IPS DF 6.9 (cell line): ENCODE measurements at regions not wholly inside any gene's neighbourhood (a gene's known extent, or its start where the extent isn't known, plus 50 kb on each side); places are given as distances from the start of the nearest gene placed in this dataset.

Source experiments
- DNase-seq: peaks from one replicate; pipeline ENCODE4 v3.0.0-alpha.2; 2013; ENCODE audit warnings: low read depth, low spot score
- H3K27ac ChIP-seq: one replicate; pipeline ENCODE4 v1.5.1; 2013; ENCODE audit warnings: low read length, control low read depth
- H3K27me3 ChIP-seq: 2 replicates; pipeline ENCODE4 v1.6.1; 2013; ENCODE audit warnings: mild to moderate bottlenecking, low read length; ENCODE audit not compliant: control insufficient read depth, insufficient read depth
- H3K36me3 ChIP-seq: 2 replicates; pipeline ENCODE4 v1.6.1; 2013; ENCODE audit warnings: low read length; ENCODE audit not compliant: control insufficient read depth, insufficient read depth
- H3K4me1 ChIP-seq: 2 replicates; pipeline ENCODE4 v1.6.1; 2013; ENCODE audit warnings: low read length; ENCODE audit not compliant: control insufficient read depth, insufficient read depth
- H3K4me3 ChIP-seq: 2 replicates; pipeline ENCODE4 v1.5.1; 2013; ENCODE audit warnings: mild to moderate bottlenecking, low read length
- H3K9me3 ChIP-seq: 2 replicates; pipeline ENCODE4 v1.6.1; 2013; ENCODE audit warnings: low read length, inconsistent platforms; ENCODE audit not compliant: control insufficient read depth, insufficient read depth
- WGBS: extraction: QIAGEN DNeasy Blood & Tissue Kit; methylation state at CpG from one replicate; pipeline ENCODE4 v1.1.7; 2013; ENCODE audit warnings: mixed read lengths, missing lambda C conversion rate; ENCODE audit not compliant: insufficient read length, insufficient coverage; 5-methylcytosine and 5-hydroxymethylcytosine counted together

GRCh38 chr5:60517094-60517694 lies 182.8 kb downstream of the DEPDC1B start:
- H3K27ac ChIP-seq: no peak overlapping the region
- H3K36me3 ChIP-seq: no peaks in the 10 kb centered on the region
- no peak overlapping the region for H3K4me3 ChIP-seq
- no peaks in the 10 kb centered on the region for H3K4me1 ChIP-seq
- DNase-seq: no peak
- H3K9me3 ChIP-seq: no peaks in the 10 kb centered on the region
- H3K27me3 ChIP-seq: no peaks in the 10 kb centered on the region
- WGBS: no CpG with 5 or more reads among the region's 8 CpGs

- H3K4me1 ChIP-seq: no peaks in the 10 kb centered on the region
- no peak for DNase-seq
- H3K9me3 ChIP-seq: no peaks in the 10 kb centered on the region
- no peak overlapping the region for H3K27ac ChIP-seq
- H3K36me3 ChIP-seq: no peaks in the 10 kb centered on the region
- H3K4me3 ChIP-seq: no peak overlapping the region
- H3K27me3 ChIP-seq: no peaks in the 10 kb centered on the region
- no CpG with 5 or more reads among the region's 2 CpGs for WGBS
Measured at GRCh38 chr5:60516688-60517087, 183.3 kb downstream of the DEPDC1B start.

DNA sequence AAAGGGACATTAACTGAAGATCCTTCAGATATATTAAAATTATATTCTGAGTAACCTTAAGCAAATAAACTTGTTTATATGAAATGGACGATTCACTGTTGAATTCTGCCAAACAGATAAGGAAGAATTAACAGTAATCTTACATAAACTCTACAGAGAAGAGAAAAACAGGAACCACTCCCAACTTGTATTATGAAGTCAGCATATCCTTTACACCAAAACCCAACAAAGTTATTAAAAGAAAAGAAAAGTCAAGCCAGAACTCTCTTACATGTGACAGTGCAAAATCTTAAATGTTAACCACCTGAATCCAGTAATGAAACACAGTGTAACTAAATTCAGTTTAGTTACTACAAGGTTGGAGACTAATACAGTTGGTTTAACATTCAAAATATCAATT lies 185.8 kb downstream of the DEPDC1B start:
- no peak overlapping the region for H3K27ac ChIP-seq
- H3K9me3 ChIP-seq: no peaks in the 10 kb centered on the region
- H3K27me3 ChIP-seq: no peaks in the 10 kb centered on the region
- no CpG with 5 or more reads among the region's 1 CpG for WGBS
- H3K36me3 ChIP-seq: no peaks in the 10 kb centered on the region
- no peak overlapping the region for H3K4me3 ChIP-seq
- DNase-seq: no peak
- H3K4me1 ChIP-seq: no peaks in the 10 kb centered on the region

- no peak for DNase-seq
- no peaks in the 10 kb centered on the region for H3K27me3 ChIP-seq
- H3K36me3 ChIP-seq: no peaks in the 10 kb centered on the region
Measured at GRCh38 chr5:60512117-60512516, 187.8 kb downstream of the DEPDC1B start.

GRCh38 chr5:60510663-60511062 lies 189.3 kb downstream of the DEPDC1B start:
- Histone ChIP-seq H3K9me3 (no peaks in the 10 kb centered on the region), H3K27me3 (no peaks in the 10 kb centered on the region), H3K4me1 (no peaks in the 10 kb centered on the region), H3K36me3 (no peaks in the 10 kb centered on the region), H3K4me3 (no peak overlapping the region), H3K27ac (no peak overlapping the region)
- no CpG with 5 or more reads among the region's 3 CpGs for WGBS
- no peak for DNase-seq

More at GRCh38 chr5:60512117-60512516, 187.8 kb downstream of the DEPDC1B start:
- Histone ChIP-seq H3K9me3 (no peaks in the 10 kb centered on the region), H3K27ac (no peak overlapping the region), H3K4me3 (no peak overlapping the region), H3K4me1 (no peaks in the 10 kb centered on the region)

DNA sequence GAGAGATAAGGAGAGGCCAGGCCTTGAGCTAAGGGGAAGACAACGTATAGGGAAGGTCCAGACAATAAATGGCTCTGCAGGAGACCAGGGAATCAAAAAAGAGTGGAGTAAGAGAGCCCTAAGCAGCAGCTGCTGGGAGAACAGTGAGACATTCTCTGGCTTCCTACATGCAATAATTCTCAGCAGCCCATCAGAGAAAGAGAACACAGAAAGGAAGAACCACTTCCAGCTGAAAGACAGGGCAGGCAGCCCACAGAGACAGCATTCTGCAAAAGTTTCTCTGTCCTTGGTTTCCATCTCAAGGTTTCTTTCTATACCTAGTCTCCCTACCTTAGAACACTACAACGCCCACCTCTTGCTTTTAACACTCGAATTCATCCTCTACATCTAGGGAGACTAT lies 189.9 kb downstream of the DEPDC1B start:
- Histone ChIP-seq H3K36me3 (no peaks in the 10 kb centered on the region), H3K9me3 (no peaks in the 10 kb centered on the region)

DNA sequence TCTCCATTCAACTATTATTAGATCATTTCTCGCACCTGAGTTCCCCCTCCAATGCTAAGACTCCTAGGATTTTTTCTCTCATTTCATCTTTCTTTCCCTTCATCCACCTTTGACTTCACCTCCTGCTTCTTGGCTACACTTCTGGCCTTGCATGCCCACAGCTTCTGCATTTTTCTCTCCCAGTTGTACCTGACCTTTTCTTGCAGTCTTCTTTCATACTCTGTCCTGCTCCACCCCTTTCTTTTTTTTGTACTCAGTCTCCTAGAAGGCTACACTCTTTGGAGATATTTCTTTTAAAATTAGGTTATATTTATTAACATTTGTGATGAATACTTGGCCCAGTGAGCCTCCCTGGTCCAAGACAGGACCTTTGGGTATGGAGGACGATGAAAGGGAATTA lies 190.4 kb downstream of the DEPDC1B start:
- Histone ChIP-seq H3K27ac (no peak overlapping the region), H3K27me3 (no peaks in the 10 kb centered on the region), H3K9me3 (no peaks in the 10 kb centered on the region), H3K36me3 (no peaks in the 10 kb centered on the region), H3K4me3 (no peak overlapping the region), H3K4me1 (no peaks in the 10 kb centered on the region)
- no peak for DNase-seq
- no CpG with 5 or more reads among the region's 2 CpGs for WGBS

More for the DNA sequence above, 189.9 kb downstream of the DEPDC1B start:
- no peaks in the 10 kb centered on the region for H3K27me3 ChIP-seq
- no peak for DNase-seq
- no peak overlapping the region for H3K27ac ChIP-seq
- WGBS: no CpG with 5 or more reads among the region's 3 CpGs
- no peaks in the 10 kb centered on the region for H3K4me1 ChIP-seq
- no peak overlapping the region for H3K4me3 ChIP-seq

GRCh38 chr5:60507687-60508086 lies 192.3 kb downstream of the DEPDC1B start:
- DNase-seq: no peak
- Histone ChIP-seq H3K36me3 (no peaks in the 10 kb centered on the region), H3K4me3 (no peak overlapping the region), H3K4me1 (no peaks in the 10 kb centered on the region), H3K9me3 (no peaks in the 10 kb centered on the region), H3K27me3 (no peaks in the 10 kb centered on the region), H3K27ac (no peak overlapping the region)
- WGBS: no CpG with 5 or more reads among the region's 3 CpGs

DNA sequence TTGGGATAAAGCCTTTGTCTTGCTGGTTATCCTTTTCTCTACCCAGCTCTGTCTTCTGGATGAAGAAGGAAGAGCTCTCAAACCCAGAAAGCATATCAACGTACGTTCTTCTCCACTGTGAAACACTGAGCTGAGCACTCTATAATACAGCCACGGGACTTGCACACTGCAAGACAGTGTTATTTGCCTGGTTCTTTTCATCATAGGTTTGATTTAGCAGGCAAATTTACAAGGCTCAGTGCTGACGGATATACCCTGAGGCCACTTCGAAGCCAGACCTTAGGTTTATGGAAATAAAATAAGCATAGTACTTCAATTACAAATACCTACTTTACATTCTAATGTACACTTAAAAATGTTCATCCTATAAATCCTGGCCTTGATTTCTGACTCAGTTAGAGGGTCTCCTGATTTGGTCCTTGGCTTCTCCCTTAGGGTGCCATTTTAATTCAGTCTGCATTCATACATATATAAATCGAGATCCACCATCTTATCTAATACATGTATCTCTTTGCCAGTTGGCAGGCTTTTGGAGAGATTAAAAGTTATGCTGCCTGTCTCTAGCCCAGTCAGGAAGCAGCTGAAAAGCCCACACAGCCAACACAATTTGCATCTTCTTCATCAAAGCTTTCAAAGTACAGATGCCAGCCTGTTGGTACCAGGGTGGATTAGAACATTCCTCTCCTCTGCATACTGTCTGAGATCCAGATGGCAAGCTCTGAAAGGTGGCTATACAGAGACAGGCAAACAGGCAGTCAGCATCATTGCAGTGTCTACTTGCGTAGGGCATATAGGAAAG lies 194.4 kb downstream of the DEPDC1B start:
- Histone ChIP-seq H3K9me3 (no peaks in the 10 kb centered on the region), H3K36me3 (no peaks in the 10 kb centered on the region), H3K27ac (no peak overlapping the region), H3K4me1 (no peaks in the 10 kb centered on the region), H3K27me3 (no peaks in the 10 kb centered on the region), H3K4me3 (no peak overlapping the region)
- WGBS: no CpG with 5 or more reads among the region's 7 CpGs
- no peak for DNase-seq

DNA sequence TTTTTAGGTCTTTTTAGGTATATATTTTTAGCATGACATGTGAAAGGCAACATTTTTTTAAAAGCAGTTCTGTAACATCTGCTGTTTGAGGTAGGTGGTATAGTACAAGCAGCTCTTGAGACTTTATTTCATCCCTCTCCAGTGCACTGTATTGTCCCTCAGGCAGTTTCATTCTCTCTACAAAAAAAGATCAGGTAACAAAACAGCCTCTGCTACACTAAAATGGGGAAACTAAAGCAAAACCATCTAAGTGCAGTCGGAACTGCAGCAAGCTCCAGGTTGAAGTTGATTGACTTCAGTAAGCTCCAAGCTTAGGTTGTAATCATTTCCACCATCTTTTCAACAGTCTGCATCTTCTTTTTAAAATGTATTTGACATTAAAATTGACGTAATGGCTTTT lies 195.6 kb downstream of the DEPDC1B start:
- WGBS: 100% methylated on average over 1 of the region's 2 CpGs
- no peaks in the 10 kb centered on the region for H3K9me3 ChIP-seq
- no peaks in the 10 kb centered on the region for H3K36me3 ChIP-seq
- no peak overlapping the region for H3K4me3 ChIP-seq
- H3K27ac ChIP-seq: no peak overlapping the region
- no peak for DNase-seq
- no peaks in the 10 kb centered on the region for H3K27me3 ChIP-seq
- no peaks in the 10 kb centered on the region for H3K4me1 ChIP-seq

GRCh38 chr5:60503771-60504170 lies 196.2 kb downstream of the DEPDC1B start:
- Histone ChIP-seq H3K9me3 (no peaks in the 10 kb centered on the region), H3K36me3 (no peaks in the 10 kb centered on the region), H3K4me3 (no peak overlapping the region), H3K27me3 (no peaks in the 10 kb centered on the region), H3K27ac (no peak overlapping the region), H3K4me1 (no peaks in the 10 kb centered on the region)
- DNase-seq: no peak
- no CpG with 5 or more reads among the region's 2 CpGs for WGBS
